ENCODE measurements at regions not wholly inside any gene's neighbourhood (a gene's known extent, or its start where the extent isn't known, plus 50 kb on each side); places are given as distances from the start of the nearest gene placed in this dataset.

DNA sequence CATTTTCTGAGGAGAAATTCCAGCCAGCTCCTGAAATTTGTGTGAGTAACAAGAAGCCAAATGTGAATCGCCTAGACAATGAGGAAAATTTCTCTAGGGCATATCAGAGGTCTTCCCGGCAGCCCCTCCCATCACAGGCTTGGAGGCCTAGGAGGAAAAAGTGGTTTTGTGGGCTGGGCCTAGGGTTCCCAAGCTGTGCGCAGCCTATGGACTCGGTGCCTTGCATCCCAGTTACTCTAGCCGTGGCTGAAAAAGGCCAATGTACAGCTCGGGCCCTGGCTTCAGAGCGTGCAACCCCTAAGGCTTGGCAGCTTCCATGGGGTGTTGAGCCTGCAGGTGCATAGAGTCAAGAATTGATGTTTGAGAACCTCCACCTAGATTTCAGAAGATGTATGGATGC, 556.2 kb upstream of the DSEL start:
- Histone ChIP-seq H3K27me3 (replicated peaks; ENCODE audit: insufficient read depth) (no peaks in the 10 kb centered on the region), H3K9me3 (ENCODE audit: low read depth) (no peaks in the 10 kb centered on the region), H3K4me2 (ENCODE audit: unreplicated experiment) (no peak overlapping the region), H3K79me2 (ENCODE audit: insufficient read depth) (no peaks in the 10 kb centered on the region), H3K4me1 (ENCODE audit: insufficient read depth) (no peaks in the 10 kb centered on the region), H3K9me2 (ENCODE audit: insufficient read depth) (no peaks in the 10 kb centered on the region), H3K27ac (no peak overlapping the region), H3K36me3 (ENCODE audit: low read depth) (no peaks in the 10 kb centered on the region), H3K9ac (no peak overlapping the region), H3F3A (ENCODE audit: insufficient read depth) (no peaks in the 10 kb centered on the region), H3K4me3 (no peak overlapping the region), H2AFZ (no peak overlapping the region), H4K20me1 (ENCODE audit: insufficient read depth) (no peaks in the 10 kb centered on the region)
- WGBS, 2 experiments (ENCODE audit: low coverage in 1 of 2, low lambda C conversion rate in 2 of 2, missing lambda C conversion rate in 2 of 2) = 90 to 94% methylated on average over 7 of the region's 7 CpGs
- in situ Hi-C loops (cut with MboI) = no loop called here
- TF ChIP-seq EZH2phosphoT487 (IDR thresholded peaks at IDR 0.05; ENCODE audit: insufficient read depth, low read depth) (no peak), EZH2 (IDR thresholded peaks at IDR 0.05; ENCODE audit: insufficient read depth, poor library complexity, severe bottlenecking) (no peak)
- DNase-seq = no peak

DNA sequence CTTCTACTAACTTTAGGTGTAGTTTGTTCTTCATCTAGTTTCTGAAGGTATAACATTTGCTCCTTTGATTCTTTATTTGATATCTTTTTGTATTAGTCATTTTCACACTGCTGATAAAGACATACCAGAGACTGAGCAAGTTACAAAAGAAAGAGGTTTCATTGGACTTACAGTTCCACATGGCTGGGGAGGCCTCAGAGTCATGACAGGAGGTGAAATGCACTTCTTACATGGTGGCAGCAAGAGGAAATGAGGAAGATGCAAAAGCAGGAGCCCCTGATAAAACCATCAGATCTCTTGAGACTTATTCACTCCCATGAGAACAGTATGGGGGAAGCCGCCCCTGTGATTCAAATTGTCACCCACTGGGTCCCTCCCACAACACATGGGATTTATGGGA, 544.4 kb upstream of the DSEL start:
- Histone ChIP-seq H3K36me3 (ENCODE audit: low read depth) (no peaks in the 10 kb centered on the region), H3K79me2 (ENCODE audit: insufficient read depth) (no peaks in the 10 kb centered on the region), H3K4me1 (ENCODE audit: insufficient read depth) (0 out of 2 replicates have a peak, but pooled peaks cover 7% of the 10 kb centered on the region), H3K4me3 (no peak overlapping the region), H3F3A (ENCODE audit: insufficient read depth) (no peaks in the 10 kb centered on the region), H4K20me1 (ENCODE audit: insufficient read depth) (no peaks in the 10 kb centered on the region), H3K9me3 (ENCODE audit: low read depth) (no peaks in the 10 kb centered on the region), H3K9ac (no peak overlapping the region), H3K9me2 (ENCODE audit: insufficient read depth) (no peaks in the 10 kb centered on the region; the same call in 1 of the 2 replicates), H3K27ac (no peak overlapping the region), H2AFZ (peak overlapping the region; percentile 12; the same call in 1 of the 2 replicates), H3K4me2 (ENCODE audit: unreplicated experiment) (no peak overlapping the region), H3K27me3 (replicated peaks; ENCODE audit: insufficient read depth) (no peaks in the 10 kb centered on the region)
- no peak for TF ChIP-seq EZH2phosphoT487 (IDR thresholded peaks at IDR 0.05; ENCODE audit: insufficient read depth, low read depth)
- no peak for TF ChIP-seq EZH2 (IDR thresholded peaks at IDR 0.05; ENCODE audit: insufficient read depth, poor library complexity, severe bottlenecking)
- in situ Hi-C loops (cut with MboI) = no loop called here
- 88 to 100% methylated on average over 1 of the region's 1 CpG for WGBS, 2 experiments (ENCODE audit: low coverage in 1 of 2, low lambda C conversion rate in 2 of 2, missing lambda C conversion rate in 2 of 2)
- DNase-seq = no peak

DNA sequence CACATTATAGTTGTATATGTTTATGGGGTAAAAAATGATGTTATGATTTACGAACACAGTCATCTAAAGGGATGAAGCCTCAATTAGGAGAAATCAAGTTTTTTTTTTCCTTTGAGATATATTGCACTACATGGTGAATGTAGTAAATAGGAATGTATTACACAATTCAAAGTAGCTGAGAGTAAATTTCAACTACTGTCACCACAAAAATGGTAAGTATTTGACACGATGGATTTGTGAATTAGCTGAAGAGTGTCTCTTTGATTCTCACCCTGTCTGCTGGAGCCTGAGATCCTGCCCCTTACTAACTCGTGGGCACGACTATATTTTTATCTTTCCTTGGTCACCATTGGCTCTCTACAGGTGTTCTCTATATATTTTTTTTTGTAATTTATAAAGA, 540.4 kb upstream of the DSEL start:
- Histone ChIP-seq H3K27ac (no peak overlapping the region), H3F3A (ENCODE audit: insufficient read depth) (no peaks in the 10 kb centered on the region), H4K20me1 (ENCODE audit: insufficient read depth) (no peaks in the 10 kb centered on the region), H3K79me2 (ENCODE audit: insufficient read depth) (no peaks in the 10 kb centered on the region), H3K9me2 (ENCODE audit: insufficient read depth) (no peaks in the 10 kb centered on the region), H2AFZ (no peak overlapping the region), H3K4me1 (ENCODE audit: insufficient read depth) (0 out of 2 replicates have a peak, but pooled peaks cover 7% of the 10 kb centered on the region), H3K4me2 (ENCODE audit: unreplicated experiment) (no peak overlapping the region), H3K27me3 (replicated peaks; ENCODE audit: insufficient read depth) (no peaks in the 10 kb centered on the region), H3K9me3 (ENCODE audit: low read depth) (no peaks in the 10 kb centered on the region), H3K4me3 (no peak overlapping the region), H3K9ac (no peak overlapping the region), H3K36me3 (ENCODE audit: low read depth) (no peaks in the 10 kb centered on the region)
- TF ChIP-seq EZH2 (IDR thresholded peaks at IDR 0.05; ENCODE audit: insufficient read depth, poor library complexity, severe bottlenecking) (no peak), EZH2phosphoT487 (IDR thresholded peaks at IDR 0.05; ENCODE audit: insufficient read depth, low read depth) (no peak)
- WGBS, 2 experiments (ENCODE audit: low coverage in 1 of 2, low lambda C conversion rate in 2 of 2, missing lambda C conversion rate in 2 of 2) = 92 to 96% methylated on average over 4 of the region's 4 CpGs
- DNase-seq = peak; percentile 13
- in situ Hi-C loops (cut with MboI) = no loop called here

DNA sequence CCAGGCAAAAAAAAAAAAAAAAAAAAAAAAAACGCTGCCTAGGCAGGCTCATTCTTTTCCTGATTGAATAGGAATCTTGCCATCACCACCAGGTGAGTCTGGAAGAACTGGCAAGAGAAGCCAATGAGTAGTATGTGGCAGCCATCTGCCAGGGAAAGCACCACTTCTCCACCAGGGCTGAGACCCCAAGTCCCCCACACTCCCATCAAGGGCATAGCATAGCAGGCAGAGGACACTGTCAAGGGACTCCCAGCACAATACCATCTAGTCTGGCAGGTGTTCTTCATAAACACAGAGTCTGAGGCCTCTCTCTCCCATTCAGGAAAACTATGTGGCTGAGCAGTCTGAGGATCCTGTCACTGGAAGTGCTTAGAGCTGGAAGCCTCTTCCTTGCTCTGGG, 538.1 kb upstream of the DSEL start:
- DNase-seq = no peak

DNA sequence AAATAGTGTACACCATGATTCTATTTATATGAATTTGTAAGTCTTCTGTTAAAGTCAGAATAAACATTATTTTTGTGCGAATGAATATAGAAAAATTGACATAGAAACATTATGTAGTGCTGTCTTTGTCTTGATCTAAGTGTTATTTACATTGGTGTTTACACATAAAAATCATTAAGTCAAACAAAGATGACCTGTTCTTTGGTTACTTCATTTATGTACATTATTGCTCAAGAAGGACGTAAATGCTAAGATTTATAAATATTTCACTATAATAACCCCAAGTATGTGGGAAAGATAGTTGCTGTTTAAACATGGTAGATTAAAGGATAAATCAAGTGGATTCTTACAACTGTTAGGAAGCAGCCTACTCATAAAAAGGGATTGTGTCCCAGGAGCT, 536.8 kb upstream of the DSEL start:
- no peak for DNase-seq
- no peak overlapping the region for H3K4me3 ChIP-seq
- H3K36me3 ChIP-seq (ENCODE audit: low read depth) = no peaks in the 10 kb centered on the region
- no peaks in the 10 kb centered on the region for H3K27me3 ChIP-seq (replicated peaks; ENCODE audit: insufficient read depth)
- no peak overlapping the region for H3K27ac ChIP-seq
- no peak overlapping the region for H2AFZ ChIP-seq
- no peak overlapping the region for H3K9ac ChIP-seq
- in situ Hi-C loops (cut with MboI) = no loop called here
- H3K9me2 ChIP-seq (ENCODE audit: insufficient read depth) = no peaks in the 10 kb centered on the region
- H3F3A ChIP-seq (ENCODE audit: insufficient read depth) = no peaks in the 10 kb centered on the region
- no peak for TF ChIP-seq EZH2 (IDR thresholded peaks at IDR 0.05; ENCODE audit: insufficient read depth, poor library complexity, severe bottlenecking)
- TF ChIP-seq EZH2phosphoT487 (IDR thresholded peaks at IDR 0.05; ENCODE audit: insufficient read depth, low read depth) = no peak
- H3K9me3 ChIP-seq (ENCODE audit: low read depth) = no peaks in the 10 kb centered on the region
- 0 out of 2 replicates have a peak, but pooled peaks cover 7% of the 10 kb centered on the region for H3K4me1 ChIP-seq (ENCODE audit: insufficient read depth)
- 89 to 95% methylated on average over 2 of the region's 2 CpGs for WGBS, 2 experiments (ENCODE audit: low coverage in 1 of 2, low lambda C conversion rate in 2 of 2, missing lambda C conversion rate in 2 of 2)
- H3K79me2 ChIP-seq (ENCODE audit: insufficient read depth) = no peaks in the 10 kb centered on the region
- no peaks in the 10 kb centered on the region for H4K20me1 ChIP-seq (ENCODE audit: insufficient read depth)
- H3K4me2 ChIP-seq (ENCODE audit: unreplicated experiment) = no peak overlapping the region

More for the DNA sequence above, 538.1 kb upstream of the DSEL start:
- Histone ChIP-seq H3K9ac (no peak overlapping the region), H3K9me2 (ENCODE audit: insufficient read depth) (no peaks in the 10 kb centered on the region), H3K27me3 (replicated peaks; ENCODE audit: insufficient read depth) (no peaks in the 10 kb centered on the region), H3K4me3 (no peak overlapping the region), H4K20me1 (ENCODE audit: insufficient read depth) (no peaks in the 10 kb centered on the region), H3K79me2 (ENCODE audit: insufficient read depth) (no peaks in the 10 kb centered on the region), H3K9me3 (ENCODE audit: low read depth) (no peaks in the 10 kb centered on the region), H3K36me3 (ENCODE audit: low read depth) (no peaks in the 10 kb centered on the region), H3K27ac (no peak overlapping the region), H3K4me1 (ENCODE audit: insufficient read depth) (0 out of 2 replicates have a peak, but pooled peaks cover 7% of the 10 kb centered on the region), H2AFZ (no peak overlapping the region), H3F3A (ENCODE audit: insufficient read depth) (no peaks in the 10 kb centered on the region), H3K4me2 (ENCODE audit: unreplicated experiment) (no peak overlapping the region)
- in situ Hi-C loops (cut with MboI) = no loop called here
- 0 to 14% methylated on average over 1 of the region's 1 CpG for WGBS, 2 experiments (ENCODE audit: low coverage in 1 of 2, low lambda C conversion rate in 2 of 2, missing lambda C conversion rate in 2 of 2)
- TF ChIP-seq EZH2 (IDR thresholded peaks at IDR 0.05; ENCODE audit: insufficient read depth, poor library complexity, severe bottlenecking) = no peak
- no peak for TF ChIP-seq EZH2phosphoT487 (IDR thresholded peaks at IDR 0.05; ENCODE audit: insufficient read depth, low read depth)

Measured in GM23248 (cell line).